ENCODE measurements at regions not wholly inside any gene's neighbourhood (a gene's known extent, or its start where the extent isn't known, plus 50 kb on each side); places are given as distances from the start of the nearest gene placed in this dataset.

- WGBS, 5 donors = 89 to 94% (median 91%) methylated on average over 4 of the region's 4 CpGs
- H3K9me3 ChIP-seq = no peaks in the 10 kb centered on the region
- TF ChIP-seq EP300 (IDR thresholded peaks at IDR 0.05) = no peak
- no peak for TF ChIP-seq CTCF (IDR thresholded peaks at IDR 0.05)
- no peak for TF ChIP-seq POLR2AphosphoS5 (IDR thresholded peaks at IDR 0.05)
- no peak for TF ChIP-seq POLR2A (IDR thresholded peaks at IDR 0.05)
These were observed 636.1 kb upstream of the KLF4 start for GRCh38 chr9:108125625-108126024.

GRCh38 chr9:108119530-108120113 is 630.1 kb upstream of the KLF4 start:
- Histone ChIP-seq H3K27me3 (no peaks in the 10 kb centered on the region), H3K4me3 (no peak overlapping the region), H3K27ac (peak overlapping the region in 2 of 5 donors; percentile 47 to 58), H3K9me3 (no peaks in the 10 kb centered on the region), H3K4me1 (peaks cover 0 to 6% (median 3%) of the 10 kb centered on the region in 4 donors), H3K36me3 (no peaks in the 10 kb centered on the region)
- TF ChIP-seq POLR2A (IDR thresholded peaks at IDR 0.05) (no peak), POLR2AphosphoS5 (IDR thresholded peaks at IDR 0.05) (peak in 2 of 3 donors; percentile 77 to 91)
- peak; percentile 69 to 84 for DNase-seq
- intact Hi-C loops (cut with DNase I; ENCODE audit: low total_unique reads) = no loop called here
- 40 to 76% (median 53%) methylated on average over 10 to 11 of the region's 11 CpGs for WGBS, 5 donors

More at GRCh38 chr9:108125625-108126024, 636.1 kb upstream of the KLF4 start:
- no peaks in the 10 kb centered on the region for H3K36me3 ChIP-seq
- no peaks in the 10 kb centered on the region for H3K27me3 ChIP-seq
- no peak for DNase-seq
- peaks cover 0 to 5% (median 0%) of the 10 kb centered on the region in 4 donors for H3K4me1 ChIP-seq
- intact Hi-C loops (cut with DNase I; ENCODE audit: low total_unique reads) = no loop called here
- no peak overlapping the region for H3K27ac ChIP-seq
- H3K4me3 ChIP-seq = no peak overlapping the region

GRCh38 chr9:108117795-108118194 is 628.2 kb upstream of the KLF4 start:
- H3K36me3 ChIP-seq = no peaks in the 10 kb centered on the region
- no peak for TF ChIP-seq CTCF (IDR thresholded peaks at IDR 0.05)
- TF ChIP-seq POLR2A (IDR thresholded peaks at IDR 0.05) = no peak
- no peak for TF ChIP-seq EP300 (IDR thresholded peaks at IDR 0.05)
- TF ChIP-seq POLR2AphosphoS5 (IDR thresholded peaks at IDR 0.05) = no peak
- DNase-seq = no peak
- no peaks in the 10 kb centered on the region for H3K27me3 ChIP-seq
- no peak overlapping the region for H3K27ac ChIP-seq
- WGBS, 5 donors = 84 to 90% (median 89%) methylated on average over 3 of the region's 3 CpGs
- intact Hi-C loops (cut with DNase I; ENCODE audit: low total_unique reads) = no loop called here
- H3K4me1 ChIP-seq = peaks cover 0 to 6% (median 3%) of the 10 kb centered on the region in 4 donors
- no peaks in the 10 kb centered on the region for H3K9me3 ChIP-seq
- H3K4me3 ChIP-seq = no peak overlapping the region

GRCh38 chr9:108117306-108117705 is 627.7 kb upstream of the KLF4 start:
- 61 to 90% (median 78%) methylated on average over 2 of the region's 2 CpGs for WGBS, 5 donors
- no peaks in the 10 kb centered on the region for H3K36me3 ChIP-seq
- no peaks in the 10 kb centered on the region for H3K27me3 ChIP-seq
- peaks cover 0 to 6% (median 3%) of the 10 kb centered on the region in 4 donors for H3K4me1 ChIP-seq
- H3K9me3 ChIP-seq = no peaks in the 10 kb centered on the region
- no peak overlapping the region for H3K27ac ChIP-seq
- DNase-seq = no peak
- no peak overlapping the region for H3K4me3 ChIP-seq
- TF ChIP-seq POLR2A (IDR thresholded peaks at IDR 0.05) = no peak
- no peak for TF ChIP-seq EP300 (IDR thresholded peaks at IDR 0.05)
- TF ChIP-seq POLR2AphosphoS5 (IDR thresholded peaks at IDR 0.05) = no peak
- intact Hi-C loops (cut with DNase I; ENCODE audit: low total_unique reads) = no loop called here

GRCh38 chr9:108113596-108113995 is 624.0 kb upstream of the KLF4 start:
- Histone ChIP-seq H3K27ac (no peak overlapping the region), H3K4me3 (no peak overlapping the region), H3K36me3 (no peaks in the 10 kb centered on the region), H3K27me3 (no peaks in the 10 kb centered on the region), H3K4me1 (no peaks in the 10 kb centered on the region), H3K9me3 (no peaks in the 10 kb centered on the region)
- TF ChIP-seq EP300 (IDR thresholded peaks at IDR 0.05) = no peak
- TF ChIP-seq POLR2A (IDR thresholded peaks at IDR 0.05) = no peak
- TF ChIP-seq POLR2AphosphoS5 (IDR thresholded peaks at IDR 0.05) = no peak
- no peak for TF ChIP-seq CTCF (IDR thresholded peaks at IDR 0.05)
- no peak for DNase-seq
- WGBS, 5 donors = 68 to 80% (median 77%) methylated on average over 2 of the region's 2 CpGs
- intact Hi-C loops (cut with DNase I; ENCODE audit: low total_unique reads) = no loop called here
